Stomach (tissue), 4 donors: ENCODE measurements at regions not wholly inside any gene's neighbourhood (a gene's known extent, or its start where the extent isn't known, plus 50 kb on each side); places are given as distances from the start of the nearest gene placed in this dataset.

Source experiments
- CTCF ChIP-seq, 7 experiments: fragments of 450-650 bp in 4 of 7; fragments of 200-600 bp in 3 of 7; sonication (generic) in 3 of 7; IDR thresholded peaks; one replicate each; pipeline ENCODE4 v1.5.1; 2016 to 2019; ENCODE audit warnings: antibody characterized with exemption in 7 of 7, control low read depth in 2 of 7, mild to moderate bottlenecking in 1 of 7
- EP300 ChIP-seq: sonication (generic); formaldehyde crosslinking; IDR thresholded peaks from one replicate; pipeline ENCODE4 v1.6.1; 2017; ENCODE audit warnings: antibody characterized with exemption
- POLR2A ChIP-seq, 4 donors: fragments of 450-650 bp; IDR thresholded peaks; one replicate each; pipeline ENCODE4 v1.6.1; 2016; ENCODE audit warnings: antibody characterized with exemption in 4 of 4, control low read depth in 2 of 4, mild to moderate bottlenecking in 1 of 4, moderate library complexity in 1 of 4
- POLR2AphosphoS5 ChIP-seq, 3 donors: sonication (generic); formaldehyde crosslinking; IDR thresholded peaks; one replicate each; pipeline ENCODE4 v1.6.1; 2016; ENCODE audit warnings: antibody characterized with exemption in 3 of 3

GRCh38 chr2:56571074-56571473, 387.3 kb downstream of the CCDC85A start:
- TF ChIP-seq CTCF (IDR thresholded peaks at IDR 0.05) (no peak), POLR2AphosphoS5 (IDR thresholded peaks at IDR 0.05) (no peak), POLR2A (IDR thresholded peaks at IDR 0.05) (no peak), EP300 (no peak)
